Neural cell (in vitro differentiated cells): ENCODE measurements at regions not wholly inside any gene's neighbourhood (a gene's known extent, or its start where the extent isn't known, plus 50 kb on each side); places are given as distances from the start of the nearest gene placed in this dataset.

Experiments used
- CTCF ChIP-seq: fragments of 450-650 bp; IDR thresholded peaks from 2 replicates; pipeline ENCODE4 v1.5.1; 2014; ENCODE audit warnings: antibody characterized with exemption, mild to moderate bottlenecking, moderate library complexity; ENCODE audit not compliant: poor library complexity, severe bottlenecking
- EP300 ChIP-seq: fragments of 450-650 bp; conservative IDR thresholded peaks from 2 replicates; pipeline ENCODE4 v1.6.1; 2014; ENCODE audit warnings: antibody characterized with exemption, mild to moderate bottlenecking, moderate library complexity; ENCODE audit not compliant: poor library complexity, severe bottlenecking
- MXI1 ChIP-seq: fragments of 450-650 bp; conservative IDR thresholded peaks from 2 replicates; pipeline ENCODE4 v1.6.1; 2014; ENCODE audit warnings: antibody characterized with exemption, mild to moderate bottlenecking; ENCODE audit not compliant: poor library complexity, severe bottlenecking
- POLR2AphosphoS5 ChIP-seq: IDR thresholded peaks from 2 replicates; pipeline ENCODE4 v1.6.1; 2012
- REST ChIP-seq: IDR thresholded peaks from 2 replicates; pipeline ENCODE4 v1.6.1; 2012; ENCODE audit warnings: borderline replicate concordance

DNA sequence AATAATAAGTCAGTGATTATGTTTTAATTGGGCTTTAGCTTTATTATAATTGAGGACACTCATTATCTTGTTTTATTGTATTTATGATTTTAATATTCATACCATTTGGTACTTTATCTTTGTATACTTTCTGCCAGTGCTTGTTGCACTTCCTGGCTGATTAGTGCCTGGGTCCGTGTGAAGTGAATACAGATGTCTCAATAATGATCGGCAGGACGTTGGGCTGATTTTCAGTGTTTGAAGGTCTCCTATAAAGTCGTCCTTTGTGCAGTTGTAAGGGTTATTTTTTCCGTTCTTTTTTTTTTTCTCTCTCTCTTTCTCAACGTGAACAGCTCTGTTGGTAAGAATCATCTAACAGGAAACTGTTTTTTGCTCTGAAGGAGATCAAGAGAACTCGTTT lies 450.0 kb upstream of the POU3F2 start:
- TF ChIP-seq POLR2AphosphoS5, result no peak
- TF ChIP-seq EP300, result no peak
- no peak for TF ChIP-seq CTCF
- TF ChIP-seq MXI1, result no peak
- no peak for TF ChIP-seq REST
